ENCODE measurements at regions not wholly inside any gene's neighbourhood (a gene's known extent, or its start where the extent isn't known, plus 50 kb on each side); places are given as distances from the start of the nearest gene placed in this dataset.

DNA sequence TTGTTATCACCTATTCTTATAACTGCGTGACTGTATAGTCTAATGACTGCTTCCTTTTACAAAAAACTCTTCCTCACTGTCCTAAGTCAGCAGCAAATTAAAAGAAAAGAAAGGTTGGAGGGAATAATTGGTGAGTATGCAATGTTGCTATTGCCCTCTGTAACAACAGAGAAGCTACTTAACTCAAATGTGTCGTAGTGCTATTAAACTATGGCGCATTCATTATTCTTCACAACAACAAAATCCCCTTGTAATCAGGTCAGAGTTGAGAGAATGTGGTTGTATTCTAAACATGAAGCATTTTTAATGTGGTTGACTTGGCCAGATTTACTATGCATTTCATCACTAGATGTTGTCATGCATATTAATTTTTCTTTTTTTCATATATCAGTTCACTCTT, 897.8 kb upstream of the PHF14 start:
- TF ChIP-seq, protein P1, sequence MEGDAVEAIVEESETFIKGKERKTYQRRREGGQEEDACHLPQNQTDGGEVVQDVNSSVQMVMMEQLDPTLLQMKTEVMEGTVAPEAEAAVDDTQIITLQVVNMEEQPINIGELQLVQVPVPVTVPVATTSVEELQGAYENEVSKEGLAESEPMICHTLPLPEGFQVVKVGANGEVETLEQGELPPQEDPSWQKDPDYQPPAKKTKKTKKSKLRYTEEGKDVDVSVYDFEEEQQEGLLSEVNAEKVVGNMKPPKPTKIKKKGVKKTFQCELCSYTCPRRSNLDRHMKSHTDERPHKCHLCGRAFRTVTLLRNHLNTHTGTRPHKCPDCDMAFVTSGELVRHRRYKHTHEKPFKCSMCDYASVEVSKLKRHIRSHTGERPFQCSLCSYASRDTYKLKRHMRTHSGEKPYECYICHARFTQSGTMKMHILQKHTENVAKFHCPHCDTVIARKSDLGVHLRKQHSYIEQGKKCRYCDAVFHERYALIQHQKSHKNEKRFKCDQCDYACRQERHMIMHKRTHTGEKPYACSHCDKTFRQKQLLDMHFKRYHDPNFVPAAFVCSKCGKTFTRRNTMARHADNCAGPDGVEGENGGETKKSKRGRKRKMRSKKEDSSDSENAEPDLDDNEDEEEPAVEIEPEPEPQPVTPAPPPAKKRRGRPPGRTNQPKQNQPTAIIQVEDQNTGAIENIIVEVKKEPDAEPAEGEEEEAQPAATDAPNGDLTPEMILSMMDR (IDR thresholded peaks at IDR 0.05; ENCODE audit: insufficient read depth, low read depth, low read length) = no peak
- no peak for TF ChIP-seq EZH2 (IDR thresholded peaks at IDR 0.05; ENCODE audit: insufficient read depth, low read length)

Data from astrocyte (in vitro differentiated cells and primary cell).